ENCODE measurements at regions not wholly inside any gene's neighbourhood (a gene's known extent, or its start where the extent isn't known, plus 50 kb on each side); places are given as distances from the start of the nearest gene placed in this dataset.

- TF ChIP-seq REST (IDR thresholded peaks at IDR 0.05; ENCODE audit: insufficient read depth in 1 of 2, low read depth in 2 of 2, low read length in 1 of 2) = no peak
- TF ChIP-seq CTCF (IDR thresholded peaks at IDR 0.05) = no peak
- no peak for TF ChIP-seq POLR2AphosphoS5 (IDR thresholded peaks at IDR 0.05; ENCODE audit: low read depth, low read length)
Measured at GRCh38 chr2:12074845-12075217, 328.4 kb downstream of the LPIN1 start.

Measured in Panc1 (cell line).